ENCODE measurements at regions not wholly inside any gene's neighbourhood (a gene's known extent, or its start where the extent isn't known, plus 50 kb on each side); places are given as distances from the start of the nearest gene placed in this dataset.
A peak's percentile ranks its signal among the peaks of the same experiment; 100 is the strongest.

GRCh38 chr20:53871541-53871940, 198.9 kb downstream of the BCAS1 start:
- ChIA-PET POLR2A (ENCODE audit: unreplicated experiment) (interaction anchor here (0.5 to 0.8 kb wide), 3 partner anchors 9 to 135 kb away, joined by 5 to 8 read pairs (median 8); no protein-coding TSS in a partner anchor), CTCF (no interaction called here)
- no peak overlapping the region for H3K4me2 ChIP-seq
- no peak for TF ChIP-seq CTCF (conservative IDR thresholded peaks at IDR 0.05)
- no peaks in the 10 kb centered on the region for H3K9me2 ChIP-seq (ENCODE audit: insufficient read depth)
- H3K79me2 ChIP-seq (ENCODE audit: low read depth): no peaks in the 10 kb centered on the region
- intact Hi-C loops (cut with micrococcal nuclease; ENCODE audit: unreplicated experiment): loop anchor here (2.0 kb wide), 1 partner anchor 69 kb away; no protein-coding TSS in a partner anchor
- BruUV-seq (replicated peaks): no TSS peak
- H3F3A ChIP-seq (ENCODE audit: insufficient read depth, low read depth): peaks cover 28% of the 10 kb centered on the region
- peaks cover 52% of the 10 kb centered on the region for H3K4me1 ChIP-seq (replicated peaks; ENCODE audit: insufficient read depth)
- no peak for DNase-seq
- H3K4me3 ChIP-seq: no peak overlapping the region
- H4K20me1 ChIP-seq (ENCODE audit: insufficient read depth): no peaks in the 10 kb centered on the region
- H3K36me3 ChIP-seq (ENCODE audit: low read depth): no peaks in the 10 kb centered on the region
- H3K9me3 ChIP-seq (ENCODE audit: insufficient read depth, low read depth): no peaks in the 10 kb centered on the region
- H3K27ac ChIP-seq: no peak overlapping the region
- H3K27me3 ChIP-seq (ENCODE audit: insufficient read depth, low read depth): no peaks in the 10 kb centered on the region
- H2AFZ ChIP-seq: 0 out of 2 replicates have a peak overlapping the region, but pooled peaks have one; percentile 30

GRCh38 chr20:53870426-53871315, 199.7 kb downstream of the BCAS1 start:
- Histone ChIP-seq H3K4me2 (peak overlapping the region; percentile 44; the same call in 1 of the 2 replicates), H3K9me2 (ENCODE audit: insufficient read depth) (no peaks in the 10 kb centered on the region), H2AFZ (no peak overlapping the region), H3F3A (ENCODE audit: insufficient read depth, low read depth) (peaks cover 34% of the 10 kb centered on the region), H3K36me3 (ENCODE audit: low read depth) (no peaks in the 10 kb centered on the region), H3K4me1 (replicated peaks; ENCODE audit: insufficient read depth) (peaks cover 58% of the 10 kb centered on the region), H3K79me2 (ENCODE audit: low read depth) (no peaks in the 10 kb centered on the region), H4K20me1 (ENCODE audit: insufficient read depth) (no peaks in the 10 kb centered on the region), H3K4me3 (no peak overlapping the region), H3K27ac (peak overlapping the region; percentile 77), H3K9me3 (ENCODE audit: insufficient read depth, low read depth) (no peaks in the 10 kb centered on the region), H3K27me3 (ENCODE audit: insufficient read depth, low read depth) (no peaks in the 10 kb centered on the region)
- ChIA-PET POLR2A (ENCODE audit: unreplicated experiment) (interaction anchor here (0.6 kb wide), 2 partner anchors 118 to 215 kb away, joined by 3 to 9 read pairs; no protein-coding TSS in a partner anchor), CTCF (interaction anchor here (0.6 to 1.2 kb wide), 3 partner anchors 29 to 77 kb away, joined by 3 to 6 read pairs (median 4); no protein-coding TSS in a partner anchor)
- no peak for DNase-seq
- no TSS peak for BruUV-seq (replicated peaks)
- intact Hi-C loops (cut with micrococcal nuclease; ENCODE audit: unreplicated experiment): loop anchor here (2.0 kb wide), 1 partner anchor 70 kb away; no protein-coding TSS in a partner anchor
- no peak for TF ChIP-seq EZH2 (IDR thresholded peaks at IDR 0.05; ENCODE audit: low read depth)
- TF ChIP-seq CTCF (conservative IDR thresholded peaks at IDR 0.05): no peak

- H3K4me3 ChIP-seq: no peak overlapping the region
- H3K4me2 ChIP-seq: peak overlapping the region; percentile 44
- ChIA-PET CTCF (interaction anchor here (0.7 to 0.8 kb wide), 2 partner anchors 30 to 70 kb away, joined by 3 to 12 read pairs; no protein-coding TSS in a partner anchor), POLR2A (ENCODE audit: unreplicated experiment) (no interaction called here)
- BruUV-seq (replicated peaks): no TSS peak
- no peaks in the 10 kb centered on the region for H3K79me2 ChIP-seq (ENCODE audit: low read depth)
- no peaks in the 10 kb centered on the region for H3K9me3 ChIP-seq (ENCODE audit: insufficient read depth, low read depth)
- H3K27ac ChIP-seq: peak overlapping the region; percentile 77
- no peak for TF ChIP-seq EZH2 (IDR thresholded peaks at IDR 0.05; ENCODE audit: low read depth)
- TF ChIP-seq CTCF (conservative IDR thresholded peaks at IDR 0.05): peak; percentile 90
- intact Hi-C loops (cut with micrococcal nuclease; ENCODE audit: unreplicated experiment): loop anchor here (1.0 to 5.0 kb wide), 7 partner anchors 30 to 290 kb away; partner anchors contain the start of gene ZNF217
- no peaks in the 10 kb centered on the region for H3K27me3 ChIP-seq (ENCODE audit: insufficient read depth, low read depth)
- DNase-seq: peak; percentile 64 to 76
- H3K36me3 ChIP-seq (ENCODE audit: low read depth): no peaks in the 10 kb centered on the region
- peaks cover 68% of the 10 kb centered on the region for H3K4me1 ChIP-seq (replicated peaks; ENCODE audit: insufficient read depth)
- H2AFZ ChIP-seq: peak overlapping the region; percentile 74
- H3K9me2 ChIP-seq (ENCODE audit: insufficient read depth): no peaks in the 10 kb centered on the region
- H4K20me1 ChIP-seq (ENCODE audit: insufficient read depth): no peaks in the 10 kb centered on the region
- H3F3A ChIP-seq (ENCODE audit: insufficient read depth, low read depth): peaks cover 44% of the 10 kb centered on the region
Measured at GRCh38 chr20:53869466-53870258, 200.7 kb downstream of the BCAS1 start.
